ENCODE measurements at regions not wholly inside any gene's neighbourhood (a gene's known extent, or its start where the extent isn't known, plus 50 kb on each side); places are given as distances from the start of the nearest gene placed in this dataset.

DNA sequence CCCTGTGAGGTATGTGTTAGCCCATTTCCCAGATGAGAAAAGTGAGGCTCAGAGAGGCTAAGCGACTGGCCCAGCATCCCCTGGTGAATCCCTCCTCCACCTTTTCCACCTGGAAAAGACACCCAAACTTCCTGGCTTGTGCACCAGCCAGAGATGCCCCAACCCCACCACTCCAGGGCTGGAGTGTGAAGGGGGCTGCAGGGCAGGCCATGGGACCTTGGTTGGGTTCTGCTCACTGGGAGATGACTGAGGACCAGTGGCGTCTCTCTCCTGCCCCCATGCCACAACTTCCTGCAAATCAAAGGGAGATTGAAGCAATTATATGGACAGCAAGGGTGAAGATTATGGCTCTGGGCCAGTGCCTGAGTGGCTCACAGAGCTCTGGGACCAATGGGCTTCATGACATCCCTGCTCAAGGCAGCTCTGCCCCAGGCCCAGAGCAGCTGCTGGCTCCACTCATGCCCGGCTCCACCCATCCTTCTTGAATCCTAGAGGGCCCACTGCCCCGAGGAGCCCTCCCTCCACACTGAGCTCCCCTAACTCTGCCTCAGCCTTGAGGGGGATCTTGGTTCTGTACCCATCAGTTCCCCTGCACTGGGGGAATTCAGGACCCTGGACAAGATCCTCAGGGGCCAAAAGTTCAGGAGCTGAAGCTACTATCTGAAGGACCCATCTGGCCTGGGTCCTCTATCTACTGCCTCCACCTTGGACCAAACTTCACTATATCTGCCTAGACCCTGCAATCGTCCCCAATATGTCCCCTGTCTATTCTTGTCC is 416.9 kb downstream of the PTPRU start:
- DNase-seq (ENCODE audit: insufficient read length, low spot score) (no peak), FAIRE-seq (no peak)
- TF ChIP-seq, protein P1, sequence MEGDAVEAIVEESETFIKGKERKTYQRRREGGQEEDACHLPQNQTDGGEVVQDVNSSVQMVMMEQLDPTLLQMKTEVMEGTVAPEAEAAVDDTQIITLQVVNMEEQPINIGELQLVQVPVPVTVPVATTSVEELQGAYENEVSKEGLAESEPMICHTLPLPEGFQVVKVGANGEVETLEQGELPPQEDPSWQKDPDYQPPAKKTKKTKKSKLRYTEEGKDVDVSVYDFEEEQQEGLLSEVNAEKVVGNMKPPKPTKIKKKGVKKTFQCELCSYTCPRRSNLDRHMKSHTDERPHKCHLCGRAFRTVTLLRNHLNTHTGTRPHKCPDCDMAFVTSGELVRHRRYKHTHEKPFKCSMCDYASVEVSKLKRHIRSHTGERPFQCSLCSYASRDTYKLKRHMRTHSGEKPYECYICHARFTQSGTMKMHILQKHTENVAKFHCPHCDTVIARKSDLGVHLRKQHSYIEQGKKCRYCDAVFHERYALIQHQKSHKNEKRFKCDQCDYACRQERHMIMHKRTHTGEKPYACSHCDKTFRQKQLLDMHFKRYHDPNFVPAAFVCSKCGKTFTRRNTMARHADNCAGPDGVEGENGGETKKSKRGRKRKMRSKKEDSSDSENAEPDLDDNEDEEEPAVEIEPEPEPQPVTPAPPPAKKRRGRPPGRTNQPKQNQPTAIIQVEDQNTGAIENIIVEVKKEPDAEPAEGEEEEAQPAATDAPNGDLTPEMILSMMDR (IDR thresholded peaks at IDR 0.05; ENCODE audit: insufficient read depth, missing control alignments), result no peak

DNA sequence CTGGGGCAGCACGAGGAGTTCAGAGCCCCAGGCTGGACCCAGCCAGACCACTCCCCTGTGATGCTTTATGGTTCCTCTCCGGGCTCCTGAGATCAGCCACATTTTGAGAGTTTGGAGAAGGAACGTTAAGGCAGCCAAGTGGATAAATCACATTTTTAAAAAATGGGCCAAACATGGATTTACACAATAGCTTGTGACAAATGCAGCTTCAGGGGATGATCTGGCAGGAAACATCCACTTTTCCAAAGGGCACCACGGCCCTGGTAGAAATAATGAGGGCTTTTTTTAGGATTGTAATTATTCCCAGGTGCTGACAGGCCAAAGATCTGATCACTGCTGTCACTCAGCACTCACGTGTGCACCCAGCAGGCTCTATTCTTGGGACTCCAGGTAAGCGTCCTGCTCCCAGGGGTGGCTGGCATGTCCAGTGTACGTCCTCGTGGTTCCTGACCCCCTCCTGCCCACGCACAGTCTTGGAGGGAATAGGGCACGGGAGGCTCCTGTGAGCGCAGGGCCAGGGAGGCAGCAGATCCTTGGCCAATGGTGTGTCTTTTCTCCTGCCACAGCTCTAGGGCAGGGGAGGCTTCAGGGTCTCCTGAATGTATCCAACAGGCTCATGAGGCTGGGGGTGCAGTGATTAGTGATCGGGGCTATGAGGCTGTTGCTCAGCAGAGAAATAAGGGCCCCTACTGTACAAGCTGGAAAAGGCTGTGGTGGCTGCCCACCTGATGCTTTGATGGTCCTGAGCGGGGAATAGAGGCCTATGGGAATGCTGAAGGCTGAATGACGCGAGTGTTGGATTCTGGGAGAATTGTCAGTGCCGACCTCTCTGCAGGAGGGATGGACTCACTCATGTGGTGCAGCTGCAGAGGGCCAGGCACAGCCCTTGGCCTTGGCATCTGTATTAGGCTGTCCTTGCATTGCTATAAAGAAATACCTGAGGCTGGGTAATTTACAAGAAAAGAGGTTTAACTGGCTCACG is 415.7 kb downstream of the PTPRU start:
- DNase-seq (ENCODE audit: insufficient read length, low spot score), result no peak

DNA sequence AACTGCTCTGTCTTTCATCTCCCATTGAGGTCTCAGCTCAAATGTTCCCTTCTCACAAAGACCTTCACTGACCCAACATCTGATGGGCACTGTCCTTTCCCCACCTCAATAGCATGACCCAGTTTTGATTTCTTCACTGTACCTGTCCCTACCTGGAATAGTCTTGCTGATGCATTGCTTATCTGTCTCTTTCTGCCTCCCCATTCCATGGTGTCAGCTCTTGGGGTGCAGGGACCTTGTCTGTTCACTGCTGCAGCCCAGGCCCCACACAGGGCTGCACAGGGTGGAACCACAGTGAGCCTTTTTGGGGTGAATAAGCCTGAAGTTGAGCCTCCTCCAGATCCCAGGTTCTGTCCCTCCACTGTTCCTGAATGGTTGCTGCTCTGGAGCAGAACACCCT is 414.9 kb downstream of the PTPRU start:
- FAIRE-seq (no peak), DNase-seq (ENCODE audit: insufficient read length, low spot score) (no peak)
- TF ChIP-seq, protein P1 (IDR thresholded peaks at IDR 0.05; ENCODE audit: insufficient read depth, missing control alignments), result no peak

More for the DNA sequence above, 415.7 kb downstream of the PTPRU start:
- TF ChIP-seq, protein P1 (IDR thresholded peaks at IDR 0.05; ENCODE audit: insufficient read depth, missing control alignments), result no peak
- FAIRE-seq, result no peak

DNA sequence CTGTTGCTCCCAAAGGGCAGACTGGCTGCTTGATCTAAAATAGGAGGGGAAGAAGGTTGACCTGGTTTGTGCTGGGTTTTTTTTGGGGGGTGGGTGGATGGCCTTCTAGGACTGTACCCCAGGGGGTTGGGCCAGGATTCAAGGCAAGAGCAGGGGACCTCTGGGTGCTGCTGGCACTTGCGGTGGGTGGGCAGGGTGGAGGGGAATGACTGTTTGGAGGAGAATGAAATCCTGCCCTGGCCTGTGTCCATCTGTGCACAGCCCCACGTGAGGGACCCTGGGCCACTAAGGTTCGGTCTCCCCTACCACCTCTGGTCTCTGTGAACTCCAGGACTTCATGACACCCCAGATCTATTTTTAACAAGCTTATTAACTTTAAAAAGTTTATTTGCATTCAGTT is 414.2 kb downstream of the PTPRU start:
- FAIRE-seq, result no peak
- TF ChIP-seq, protein P1 (IDR thresholded peaks at IDR 0.05; ENCODE audit: insufficient read depth, missing control alignments), result no peak
- no peak for DNase-seq (ENCODE audit: insufficient read length, low spot score)

DNA sequence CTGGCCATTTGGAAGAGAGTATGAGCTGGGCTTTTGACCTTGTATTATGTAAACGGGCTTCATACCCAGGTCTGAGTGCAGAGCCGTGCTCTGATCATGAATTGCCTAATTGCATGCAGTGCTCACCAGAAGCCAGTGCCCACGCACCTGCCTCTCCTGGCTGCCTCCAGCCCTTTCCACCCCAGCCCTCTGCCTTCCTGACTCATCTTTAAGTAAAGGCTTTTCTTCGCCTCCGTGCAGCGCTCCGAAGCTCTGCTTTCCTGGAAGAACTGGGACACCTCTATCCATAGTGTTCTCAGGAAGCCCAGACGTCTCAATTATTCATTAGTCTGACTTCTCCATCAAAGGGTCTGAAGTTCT is 413.7 kb downstream of the PTPRU start:
- TF ChIP-seq, protein P1 (IDR thresholded peaks at IDR 0.05; ENCODE audit: insufficient read depth, missing control alignments), result no peak
- FAIRE-seq (no peak), DNase-seq (ENCODE audit: insufficient read length, low spot score) (no peak)

DNA sequence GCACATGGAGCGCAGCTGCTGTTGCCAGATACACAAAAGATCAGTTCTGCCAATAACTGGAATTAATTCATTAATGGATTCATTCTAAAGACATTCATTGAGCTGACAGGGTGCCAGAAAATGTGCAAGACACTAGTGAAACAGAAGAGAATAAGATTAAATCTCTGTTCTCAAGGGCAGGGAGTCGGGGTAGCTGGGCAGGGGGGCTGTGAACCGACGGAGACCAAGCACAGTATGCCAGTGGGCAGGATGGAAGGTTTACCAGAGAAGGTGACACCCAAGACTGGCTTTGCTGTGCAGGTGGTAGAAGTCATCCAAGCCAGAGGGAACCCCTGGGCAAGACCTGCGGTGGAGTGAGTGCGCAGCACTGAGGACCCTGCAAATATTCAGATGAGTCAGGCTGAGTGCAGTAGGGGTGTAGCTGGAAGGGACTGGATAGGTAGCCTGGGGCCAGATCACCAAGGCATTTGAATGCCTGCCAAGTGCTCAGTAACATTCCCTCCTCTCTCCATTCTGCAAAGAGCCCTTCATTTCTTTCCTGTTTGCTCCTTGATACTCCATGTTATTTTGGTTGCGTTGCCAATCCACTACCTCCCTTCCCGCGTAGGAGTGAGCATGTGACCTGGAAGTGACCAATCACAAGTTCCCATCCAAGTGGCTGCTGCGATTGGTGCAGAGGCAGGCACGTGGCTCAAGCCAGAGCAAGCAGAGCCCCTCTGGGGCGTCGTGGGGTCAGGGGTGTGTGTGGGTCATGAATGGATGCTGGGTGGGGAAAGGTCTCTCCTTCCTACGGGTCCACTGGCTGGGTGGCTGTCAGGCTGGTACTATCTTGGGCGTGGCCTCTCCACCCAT is 413.1 kb downstream of the PTPRU start:
- TF ChIP-seq, protein P1 (IDR thresholded peaks at IDR 0.05; ENCODE audit: insufficient read depth, missing control alignments), result no peak
- DNase-seq (ENCODE audit: insufficient read length, low spot score) (no peak), FAIRE-seq (no peak)

Measured in D721Med (cell line).